Neural progenitor cell (in vitro differentiated cells): ENCODE measurements at regions not wholly inside any gene's neighbourhood (a gene's known extent, or its start where the extent isn't known, plus 50 kb on each side); places are given as distances from the start of the nearest gene placed in this dataset.

Source experiments
- DNase-seq: peaks from one replicate; pipeline ENCODE4 v3.0.0-alpha.2; 2016; ENCODE audit warnings: low spot score
- H2AFZ ChIP-seq: fragments of 200-600 bp; sonication (generic); replicated peaks from 2 replicates; pipeline ENCODE4 v1.6.1; 2016; ENCODE audit warnings: antibody characterized with exemption
- H3F3A ChIP-seq: fragments of 200-600 bp; sonication (generic); 2 replicates; pipeline ENCODE4 v1.6.1; 2016; ENCODE audit warnings: antibody characterized with exemption, low read depth
- H3K27ac ChIP-seq: fragments of 200-600 bp; sonication (generic); 2 replicates; pipeline ENCODE4 v1.5.1; 2016; ENCODE audit warnings: mild to moderate bottlenecking
- H3K27me3 ChIP-seq: fragments of 200-600 bp; sonication (generic); 2 replicates; pipeline ENCODE4 v1.6.1; 2016; ENCODE audit warnings: mild to moderate bottlenecking, moderate library complexity
- H3K36me3 ChIP-seq: fragments of 200-600 bp; sonication (generic); 2 replicates; pipeline ENCODE4 v1.5.1; 2016
- H3K4me1 ChIP-seq: fragments of 200-600 bp; sonication (generic); 2 replicates; pipeline ENCODE4 v1.6.1; 2016; ENCODE audit warnings: mixed run types
- H3K4me2 ChIP-seq: fragments of 200-600 bp; sonication (generic); 2 replicates; pipeline ENCODE4 v1.6.1; 2016
- H3K4me3 ChIP-seq: fragments of 200-600 bp; sonication (generic); 2 replicates; pipeline ENCODE4 v1.5.1; 2016
- H3K79me2 ChIP-seq: fragments of 200-600 bp; sonication (generic); 2 replicates; pipeline ENCODE4 v1.6.1; 2016; ENCODE audit warnings: low read depth
- H3K9ac ChIP-seq: fragments of 200-600 bp; sonication (generic); 2 replicates; pipeline ENCODE4 v1.6.1; 2016
- H3K9me3 ChIP-seq: fragments of 200-600 bp; sonication (generic); 2 replicates; pipeline ENCODE4 v1.5.1; 2016; ENCODE audit warnings: low read depth
- H4K20me1 ChIP-seq: fragments of 200-600 bp; sonication (generic); 2 replicates; pipeline ENCODE4 v1.6.1; 2016; ENCODE audit warnings: low read depth
- H3K27ac Mint-ChIP-seq: 3 replicates; pipeline ENCODE4 v1.8.0; 2021; ENCODE audit warnings: mixed read lengths
- H3K27me3 Mint-ChIP-seq: 2 replicates; pipeline ENCODE4 v1.8.0; 2022; ENCODE audit warnings: low read depth, mild to moderate bottlenecking, inconsistent platforms, moderate library complexity, mixed read lengths; ENCODE audit not compliant: insufficient read depth
- H3K36me3 Mint-ChIP-seq: 3 replicates; pipeline ENCODE4 v1.8.0; 2021; ENCODE audit warnings: mixed read lengths
- H3K4me1 Mint-ChIP-seq: 3 replicates; pipeline ENCODE4 v1.8.0; 2021; ENCODE audit warnings: mixed read lengths
- H3K4me3 Mint-ChIP-seq: 3 replicates; pipeline ENCODE4 v1.8.0; 2021; ENCODE audit warnings: mild to moderate bottlenecking, moderate library complexity, mixed read lengths
- H3K9me3 Mint-ChIP-seq: 3 replicates; pipeline ENCODE4 v1.8.0; 2020; ENCODE audit warnings: mixed read lengths
- EZH2 ChIP-seq: fragments of 200-600 bp; sonication (generic); IDR thresholded peaks from 2 replicates; pipeline ENCODE4 v1.6.1; 2017; ENCODE audit warnings: antibody characterized with exemption, mild to moderate bottlenecking, moderate library complexity
- EZH2phosphoT487 ChIP-seq: fragments of 200-600 bp; sonication (generic); IDR thresholded peaks from 2 replicates; pipeline ENCODE4 v1.6.1; 2017; ENCODE audit warnings: antibody characterized with exemption
- TF ChIP-seq, protein P1 (sequence below): fragments of 200-600 bp; sonication (generic); IDR thresholded peaks from 2 replicates; pipeline ENCODE4 v1.5.1; 2017; ENCODE audit warnings: antibody characterized with exemption, mild to moderate bottlenecking

DNA sequence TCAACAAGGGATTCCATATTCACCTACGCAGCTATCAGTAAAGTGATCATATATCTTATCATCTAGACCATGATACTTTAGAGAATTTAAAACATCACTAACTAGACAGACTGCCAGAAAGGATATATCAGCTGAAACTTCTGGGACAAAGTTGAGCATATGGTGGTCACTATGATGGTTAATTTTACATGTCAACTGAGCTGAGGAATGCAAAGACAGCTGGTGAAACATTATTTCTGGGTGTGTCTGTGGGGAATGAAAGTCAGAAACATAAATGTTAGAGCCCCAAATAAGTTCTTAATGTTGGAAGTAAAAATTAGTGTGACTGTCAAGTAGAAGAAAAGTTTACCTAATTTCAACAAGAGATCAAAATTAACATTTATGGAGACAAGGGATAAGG is 440.0 kb upstream of the IRAK1BP1 start:
- no peaks in the 10 kb centered on the region for H4K20me1 ChIP-seq
- H3K36me3 ChIP-seq, result no peaks in the 10 kb centered on the region
- H3K27ac ChIP-seq, result no peak overlapping the region
- Mint-ChIP-seq H3K27ac (no peak overlapping the region), H3K9me3 (no peaks in the 10 kb centered on the region), H3K4me1 (no peaks in the 10 kb centered on the region), H3K4me3 (no peak overlapping the region), H3K27me3 (peaks cover 4% of the 10 kb centered on the region), H3K36me3 (no peaks in the 10 kb centered on the region)
- H3K9me3 ChIP-seq, result no peaks in the 10 kb centered on the region
- no peak overlapping the region for H3K4me2 ChIP-seq
- no peak for DNase-seq
- H3K79me2 ChIP-seq, result no peaks in the 10 kb centered on the region
- H3K9ac ChIP-seq, result no peak overlapping the region
- H3F3A ChIP-seq, result no peaks in the 10 kb centered on the region
- TF ChIP-seq, protein P1, sequence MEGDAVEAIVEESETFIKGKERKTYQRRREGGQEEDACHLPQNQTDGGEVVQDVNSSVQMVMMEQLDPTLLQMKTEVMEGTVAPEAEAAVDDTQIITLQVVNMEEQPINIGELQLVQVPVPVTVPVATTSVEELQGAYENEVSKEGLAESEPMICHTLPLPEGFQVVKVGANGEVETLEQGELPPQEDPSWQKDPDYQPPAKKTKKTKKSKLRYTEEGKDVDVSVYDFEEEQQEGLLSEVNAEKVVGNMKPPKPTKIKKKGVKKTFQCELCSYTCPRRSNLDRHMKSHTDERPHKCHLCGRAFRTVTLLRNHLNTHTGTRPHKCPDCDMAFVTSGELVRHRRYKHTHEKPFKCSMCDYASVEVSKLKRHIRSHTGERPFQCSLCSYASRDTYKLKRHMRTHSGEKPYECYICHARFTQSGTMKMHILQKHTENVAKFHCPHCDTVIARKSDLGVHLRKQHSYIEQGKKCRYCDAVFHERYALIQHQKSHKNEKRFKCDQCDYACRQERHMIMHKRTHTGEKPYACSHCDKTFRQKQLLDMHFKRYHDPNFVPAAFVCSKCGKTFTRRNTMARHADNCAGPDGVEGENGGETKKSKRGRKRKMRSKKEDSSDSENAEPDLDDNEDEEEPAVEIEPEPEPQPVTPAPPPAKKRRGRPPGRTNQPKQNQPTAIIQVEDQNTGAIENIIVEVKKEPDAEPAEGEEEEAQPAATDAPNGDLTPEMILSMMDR, result no peak
- TF ChIP-seq EZH2 (no peak), EZH2phosphoT487 (no peak)
- H3K4me3 ChIP-seq, result no peak overlapping the region
- no peak overlapping the region for H2AFZ ChIP-seq
- no peaks in the 10 kb centered on the region for H3K4me1 ChIP-seq
- H3K27me3 ChIP-seq, result no peaks in the 10 kb centered on the region

- Mint-ChIP-seq H3K27ac (no peak overlapping the region), H3K27me3 (no peaks in the 10 kb centered on the region), H3K9me3 (no peaks in the 10 kb centered on the region), H3K36me3 (no peaks in the 10 kb centered on the region), H3K4me1 (no peaks in the 10 kb centered on the region), H3K4me3 (no peak overlapping the region)
- no peak overlapping the region for H2AFZ ChIP-seq
- H3K9ac ChIP-seq, result no peak overlapping the region
- H3K4me3 ChIP-seq, result no peak overlapping the region
- H3F3A ChIP-seq, result no peaks in the 10 kb centered on the region
- H3K79me2 ChIP-seq, result no peaks in the 10 kb centered on the region
- H4K20me1 ChIP-seq, result no peaks in the 10 kb centered on the region
- H3K27me3 ChIP-seq, result no peaks in the 10 kb centered on the region
- DNase-seq, result no peak
- TF ChIP-seq EZH2phosphoT487 (no peak), EZH2 (no peak)
- TF ChIP-seq, protein P1, result no peak
- no peaks in the 10 kb centered on the region for H3K4me1 ChIP-seq
- H3K27ac ChIP-seq, result no peak overlapping the region
- H3K9me3 ChIP-seq, result no peaks in the 10 kb centered on the region
- H3K4me2 ChIP-seq, result no peak overlapping the region
- no peaks in the 10 kb centered on the region for H3K36me3 ChIP-seq
These were observed 436.8 kb upstream of the IRAK1BP1 start for GRCh38 chr6:78430521-78430920.

DNA sequence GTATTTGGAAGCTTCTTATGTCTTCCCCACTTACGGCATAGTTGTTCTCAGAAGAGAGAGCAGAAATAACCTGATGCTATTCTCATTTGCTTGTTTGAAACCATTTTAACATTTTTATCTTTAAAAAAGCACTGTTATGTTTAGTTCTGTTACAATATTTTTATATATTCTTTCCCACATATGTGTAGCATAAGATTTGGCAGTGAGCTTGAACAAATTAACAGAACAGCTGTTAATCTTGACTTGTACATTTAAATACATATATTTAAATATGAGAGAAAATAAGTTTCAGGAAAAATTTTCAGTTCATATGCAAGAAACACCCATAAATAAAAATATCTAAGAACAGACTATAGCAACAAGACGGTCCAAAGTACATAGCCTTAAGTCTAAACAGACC is 431.7 kb upstream of the IRAK1BP1 start:
- Mint-ChIP-seq H3K4me1 (no peaks in the 10 kb centered on the region), H3K4me3 (no peak overlapping the region), H3K36me3 (no peaks in the 10 kb centered on the region), H3K9me3 (no peaks in the 10 kb centered on the region), H3K27me3 (no peaks in the 10 kb centered on the region), H3K27ac (no peak overlapping the region)
- Histone ChIP-seq H3K36me3 (no peaks in the 10 kb centered on the region), H3K79me2 (no peaks in the 10 kb centered on the region), H3K4me1 (no peaks in the 10 kb centered on the region), H3K9me3 (no peaks in the 10 kb centered on the region), H3K27me3 (no peaks in the 10 kb centered on the region), H3K27ac (no peak overlapping the region), H3K9ac (no peak overlapping the region), H2AFZ (no peak overlapping the region), H3K4me2 (no peak overlapping the region), H3F3A (no peaks in the 10 kb centered on the region), H4K20me1 (no peaks in the 10 kb centered on the region), H3K4me3 (no peak overlapping the region)
- no peak for DNase-seq
- no peak for TF ChIP-seq EZH2
- TF ChIP-seq, protein P1, result no peak
- TF ChIP-seq EZH2phosphoT487, result no peak

DNA sequence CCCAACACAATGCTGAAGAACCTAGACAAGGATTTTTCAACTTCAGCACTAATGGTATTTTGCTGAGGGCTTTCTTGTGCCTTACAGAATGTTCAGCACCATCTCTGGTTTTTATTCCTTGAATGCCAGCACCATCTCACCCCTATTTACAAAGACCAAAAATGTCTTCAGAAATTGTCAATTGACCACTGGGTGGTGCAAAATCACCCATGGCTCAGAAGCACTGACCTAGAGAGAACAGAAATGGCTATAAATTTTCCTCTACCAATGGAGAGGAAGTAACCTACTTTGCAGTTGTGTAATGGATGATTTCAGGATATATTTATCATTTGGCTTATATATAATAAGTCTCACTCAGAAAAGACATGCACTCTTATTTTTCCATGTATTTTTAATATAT is 431.0 kb upstream of the IRAK1BP1 start:
- H3F3A ChIP-seq, result no peaks in the 10 kb centered on the region

More for the DNA sequence above, 431.0 kb upstream of the IRAK1BP1 start:
- peak; percentile 7 for DNase-seq
- Histone ChIP-seq H3K27me3 (no peaks in the 10 kb centered on the region), H3K9ac (no peak overlapping the region), H3K4me2 (no peak overlapping the region), H3K9me3 (no peaks in the 10 kb centered on the region), H3K79me2 (no peaks in the 10 kb centered on the region), H3K36me3 (no peaks in the 10 kb centered on the region), H3K27ac (no peak overlapping the region), H2AFZ (no peak overlapping the region), H4K20me1 (no peaks in the 10 kb centered on the region), H3K4me1 (no peaks in the 10 kb centered on the region), H3K4me3 (no peak overlapping the region)
- Mint-ChIP-seq H3K9me3 (no peaks in the 10 kb centered on the region), H3K4me3 (no peak overlapping the region), H3K27ac (no peak overlapping the region), H3K27me3 (no peaks in the 10 kb centered on the region), H3K4me1 (no peaks in the 10 kb centered on the region), H3K36me3 (no peaks in the 10 kb centered on the region)
- TF ChIP-seq, protein P1, result peak; percentile 45
- TF ChIP-seq EZH2 (no peak), EZH2phosphoT487 (no peak)
